MG63 (cell line): ENCODE measurements at regions not wholly inside any gene's neighbourhood (a gene's known extent, or its start where the extent isn't known, plus 50 kb on each side); places are given as distances from the start of the nearest gene placed in this dataset.

Experiments
- DNase-seq: peaks from one replicate; pipeline ENCODE4 v3.0.0-alpha.2; 2020
- H3K27me3 ChIP-seq: fragments of 250-450 bp; sonication (Bioruptor Pico); 2 replicates; pipeline ENCODE4 v1.5.1; 2020; ENCODE audit warnings: mild to moderate bottlenecking, moderate library complexity
- H3K36me3 ChIP-seq: fragments of 250-450 bp; sonication (Bioruptor Pico); 2 replicates; pipeline ENCODE4 v1.5.1; 2020; ENCODE audit warnings: mild to moderate bottlenecking, moderate library complexity
- H3K4me3 ChIP-seq: fragments of 250-450 bp; sonication (Bioruptor Pico); 2 replicates; pipeline ENCODE4 v1.5.1; 2020; ENCODE audit warnings: mild to moderate bottlenecking, moderate library complexity
- H3K9me3 ChIP-seq: fragments of 250-450 bp; sonication (Bioruptor Pico); 2 replicates; pipeline ENCODE4 v1.5.1; 2020; ENCODE audit warnings: mild to moderate bottlenecking, moderate library complexity

DNA sequence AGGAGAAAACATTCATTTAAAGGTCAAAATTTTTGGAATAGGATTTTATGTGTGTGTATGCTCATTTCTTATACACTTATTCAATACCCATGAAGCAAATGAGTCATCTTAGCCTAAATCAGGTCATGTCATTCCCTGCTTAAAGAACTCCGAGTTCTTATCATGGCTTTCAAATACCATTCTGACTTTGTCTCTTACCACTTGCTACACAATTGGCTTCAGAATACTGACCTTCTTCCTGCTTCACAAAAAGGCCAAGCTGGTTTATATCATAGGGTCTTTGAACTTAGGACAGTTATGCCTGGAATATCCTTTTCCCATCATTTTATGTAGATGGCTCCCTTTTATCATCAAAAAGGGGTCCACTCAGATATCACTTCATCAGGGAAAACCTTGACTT lies 652.2 kb upstream of the WWC1 start:
- H3K27me3 ChIP-seq: no peaks in the 10 kb centered on the region
- H3K9me3 ChIP-seq: no peaks in the 10 kb centered on the region
- H3K36me3 ChIP-seq: no peaks in the 10 kb centered on the region
- DNase-seq: no peak
- H3K4me3 ChIP-seq: no peak overlapping the region

DNA sequence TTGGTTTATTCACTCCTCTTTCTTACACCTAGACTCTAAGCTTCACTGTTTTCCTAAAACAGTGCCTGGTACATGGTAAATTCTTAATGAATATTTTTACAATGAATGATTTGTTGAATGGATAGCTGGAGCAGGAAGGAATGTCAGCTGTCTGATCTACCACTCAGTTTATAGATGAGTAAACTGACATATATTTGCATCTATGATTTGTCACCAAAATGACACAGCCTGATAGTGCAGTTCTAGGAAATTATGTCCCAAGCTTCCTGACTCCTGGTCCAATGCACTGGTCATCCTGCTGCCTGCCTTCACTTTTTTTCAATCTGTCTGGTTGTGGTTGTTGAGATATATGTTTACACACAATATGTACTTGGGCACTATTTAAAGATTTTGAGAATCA lies 651.7 kb upstream of the WWC1 start:
- Histone ChIP-seq H3K27me3 (no peaks in the 10 kb centered on the region), H3K36me3 (no peaks in the 10 kb centered on the region), H3K4me3 (no peak overlapping the region), H3K9me3 (no peaks in the 10 kb centered on the region)
- peak; percentile 23 for DNase-seq

DNA sequence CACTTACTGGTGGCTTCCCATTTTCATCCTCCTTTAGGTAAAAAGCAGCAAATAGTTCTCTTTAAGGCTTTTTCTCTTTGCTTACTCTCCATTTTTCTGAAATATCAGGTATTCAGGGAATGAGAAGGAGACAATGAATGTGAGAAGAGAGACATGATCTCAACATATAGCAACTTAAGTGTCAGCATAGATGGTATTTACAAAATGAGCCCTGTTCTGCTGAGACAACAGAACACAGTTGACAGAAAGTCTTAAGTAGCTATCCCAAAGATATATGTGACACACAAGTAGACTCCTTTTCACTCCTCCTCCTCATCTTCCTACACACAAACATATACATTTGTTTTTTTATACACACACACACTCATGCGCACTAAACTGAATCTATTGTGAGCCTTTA lies 649.3 kb upstream of the WWC1 start:
- H3K9me3 ChIP-seq: no peaks in the 10 kb centered on the region
- DNase-seq: no peak

DNA sequence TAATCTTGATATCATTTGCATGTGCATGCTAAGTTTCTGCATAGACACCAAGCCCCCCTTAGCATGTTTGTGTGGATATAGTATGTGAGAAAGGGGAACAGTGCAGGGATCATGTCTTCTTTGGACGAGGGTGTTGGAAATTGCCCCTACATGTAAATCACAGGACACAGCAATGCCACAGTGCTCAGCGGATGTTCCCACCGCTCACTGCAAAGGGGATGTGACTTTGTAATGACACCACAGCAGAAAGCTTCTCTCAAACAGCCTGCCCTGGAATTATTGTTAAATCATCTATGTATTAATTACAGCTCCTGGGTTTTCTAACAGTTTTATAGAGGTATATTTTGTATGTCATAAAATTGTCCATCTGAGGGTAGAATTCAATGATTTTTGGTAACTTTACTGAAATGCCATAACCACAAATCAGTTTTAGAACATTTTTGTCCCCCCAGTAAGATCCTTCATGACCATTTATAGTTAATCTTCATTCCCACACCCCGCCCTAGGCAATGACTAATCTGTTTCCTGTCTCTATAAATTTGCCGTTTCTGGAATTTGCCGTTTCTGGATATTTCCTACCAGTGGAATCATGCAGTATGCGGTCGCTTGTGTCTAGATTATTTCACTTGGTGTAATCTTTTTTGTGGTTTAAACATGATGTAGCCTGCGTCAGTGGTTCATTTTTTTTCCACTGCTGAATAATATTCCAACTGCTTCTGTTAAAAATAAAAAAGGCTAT lies 648.5 kb upstream of the WWC1 start:
- H3K36me3 ChIP-seq: no peaks in the 10 kb centered on the region
- H3K27me3 ChIP-seq: no peaks in the 10 kb centered on the region
- H3K4me3 ChIP-seq: no peak overlapping the region
- H3K9me3 ChIP-seq: no peaks in the 10 kb centered on the region
- DNase-seq: peak; percentile 60

More for the DNA sequence above, 649.3 kb upstream of the WWC1 start:
- Histone ChIP-seq H3K27me3 (no peaks in the 10 kb centered on the region), H3K4me3 (no peak overlapping the region), H3K36me3 (no peaks in the 10 kb centered on the region)

DNA sequence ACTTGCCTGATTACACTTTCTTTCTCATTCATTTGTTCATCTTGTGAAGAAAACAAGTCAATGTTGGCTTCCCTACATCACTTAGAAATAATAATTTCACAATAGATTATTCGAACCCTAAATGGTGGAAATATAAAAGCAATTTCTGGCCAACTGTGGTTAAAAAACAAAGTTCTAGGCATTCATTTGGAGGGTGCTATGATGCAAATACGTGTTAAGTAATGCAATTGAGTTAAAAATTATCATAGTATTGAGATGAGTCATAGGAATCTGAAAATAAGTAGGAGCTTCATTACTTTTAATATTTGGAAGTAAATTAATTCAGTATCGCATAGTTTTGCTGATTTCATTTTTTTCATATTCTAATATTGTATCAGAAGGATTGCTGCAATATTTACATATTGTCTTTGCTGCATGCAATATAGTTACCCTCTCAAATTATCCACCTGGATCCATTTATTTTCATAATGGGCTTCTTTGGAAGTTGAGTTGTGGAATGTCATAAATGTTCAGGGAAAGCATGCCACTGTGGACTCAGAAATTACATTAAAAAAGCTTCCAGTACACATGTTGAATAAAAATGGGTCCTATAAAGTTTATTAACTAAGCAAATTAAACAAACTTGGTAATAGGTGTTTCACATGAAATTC lies 647.7 kb upstream of the WWC1 start:
- Histone ChIP-seq H3K27me3 (no peaks in the 10 kb centered on the region), H3K4me3 (no peak overlapping the region), H3K9me3 (no peaks in the 10 kb centered on the region), H3K36me3 (no peaks in the 10 kb centered on the region)
- no peak for DNase-seq

DNA sequence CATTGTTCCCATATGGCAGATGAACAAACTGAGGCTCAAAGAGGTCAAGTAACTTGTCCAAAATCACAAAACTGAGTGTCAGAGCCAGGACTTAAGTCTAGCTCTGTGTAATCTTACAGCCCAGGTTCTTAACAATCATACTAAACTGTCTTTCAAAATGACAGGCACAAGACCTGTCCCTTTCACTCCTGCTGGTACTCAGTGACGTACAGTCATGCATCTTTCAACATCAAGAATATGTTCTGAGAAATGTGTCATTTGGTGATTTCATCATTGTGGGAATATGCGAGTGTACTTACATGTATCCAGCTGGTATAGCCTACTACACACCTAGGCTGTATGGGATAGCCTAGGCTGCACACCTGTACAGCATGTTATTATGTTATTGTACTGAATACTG lies 646.8 kb upstream of the WWC1 start:
- H3K27me3 ChIP-seq: no peaks in the 10 kb centered on the region
- H3K9me3 ChIP-seq: no peaks in the 10 kb centered on the region
- H3K4me3 ChIP-seq: no peak overlapping the region
- H3K36me3 ChIP-seq: no peaks in the 10 kb centered on the region
- no peak for DNase-seq

DNA sequence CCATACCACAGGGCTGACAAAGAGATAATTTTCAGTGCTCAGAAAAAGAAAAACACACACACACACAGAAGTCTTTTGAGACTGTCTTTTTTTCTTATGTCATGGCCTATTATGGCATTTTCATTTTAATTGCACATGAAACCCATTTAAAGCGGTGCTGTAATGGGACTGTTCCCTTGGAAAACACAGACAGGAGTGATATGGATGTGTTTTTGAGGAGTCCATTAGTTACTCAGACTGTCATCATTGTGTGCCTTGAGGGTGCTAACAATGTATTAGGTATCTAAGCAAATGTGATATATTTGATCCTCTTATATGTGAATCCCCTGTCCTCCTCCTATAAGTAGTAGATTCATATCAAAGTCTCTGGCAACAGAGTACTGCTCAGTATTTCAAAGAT lies 642.0 kb upstream of the WWC1 start:
- DNase-seq: no peak
- Histone ChIP-seq H3K27me3 (no peaks in the 10 kb centered on the region), H3K36me3 (no peaks in the 10 kb centered on the region), H3K4me3 (no peak overlapping the region), H3K9me3 (peaks cover 2% of the 10 kb centered on the region; the same call in 1 of the 2 replicates)

DNA sequence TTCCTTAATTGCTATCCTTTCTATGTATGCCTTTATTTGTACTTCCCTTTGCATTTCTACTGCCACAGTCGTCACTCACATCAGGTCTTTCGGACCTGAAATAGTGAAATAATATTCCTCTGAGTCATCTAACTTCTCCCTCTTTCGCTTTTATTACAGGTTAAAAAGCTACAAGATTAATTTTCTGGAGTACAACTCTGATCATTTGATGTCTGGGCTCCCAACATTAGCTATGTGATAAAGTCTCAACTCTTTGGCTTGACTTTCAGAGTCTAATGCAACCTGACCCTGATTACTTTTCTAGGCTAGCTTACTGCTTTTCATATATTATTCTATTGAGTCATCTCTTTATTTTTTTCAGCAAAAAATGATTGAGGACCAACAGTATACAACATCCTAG lies 638.8 kb upstream of the WWC1 start:
- Histone ChIP-seq H3K9me3 (peaks cover 2% of the 10 kb centered on the region; the same call in 1 of the 2 replicates), H3K27me3 (no peaks in the 10 kb centered on the region), H3K36me3 (no peaks in the 10 kb centered on the region), H3K4me3 (no peak overlapping the region)
- DNase-seq: no peak

DNA sequence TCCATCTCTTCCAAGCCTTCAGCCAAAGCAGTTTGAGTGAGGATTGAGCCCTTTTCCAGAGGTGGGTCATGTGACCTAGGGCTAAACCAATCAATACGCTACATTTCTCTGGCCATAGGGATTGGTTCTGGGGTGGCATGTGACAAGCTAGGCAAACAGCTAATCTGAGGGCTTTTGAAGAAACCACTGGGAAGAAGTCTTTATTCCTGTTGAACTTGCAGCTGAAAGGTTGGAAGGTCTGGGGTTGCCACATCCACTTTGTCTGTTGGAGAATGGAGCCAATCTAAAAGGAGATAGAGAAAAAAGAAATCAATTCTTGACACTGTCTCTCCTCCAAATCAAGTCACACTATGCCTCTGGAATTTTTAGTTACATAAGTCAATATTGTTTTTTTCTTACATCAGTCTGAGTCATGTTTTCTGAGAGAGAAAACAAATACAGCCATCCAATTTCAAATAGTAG lies 637.8 kb upstream of the WWC1 start:
- H3K9me3 ChIP-seq: peaks cover 2% of the 10 kb centered on the region; the same call in 1 of the 2 replicates
- no peaks in the 10 kb centered on the region for H3K27me3 ChIP-seq
- no peaks in the 10 kb centered on the region for H3K36me3 ChIP-seq
- H3K4me3 ChIP-seq: no peak overlapping the region
- peak; percentile 38 for DNase-seq

DNA sequence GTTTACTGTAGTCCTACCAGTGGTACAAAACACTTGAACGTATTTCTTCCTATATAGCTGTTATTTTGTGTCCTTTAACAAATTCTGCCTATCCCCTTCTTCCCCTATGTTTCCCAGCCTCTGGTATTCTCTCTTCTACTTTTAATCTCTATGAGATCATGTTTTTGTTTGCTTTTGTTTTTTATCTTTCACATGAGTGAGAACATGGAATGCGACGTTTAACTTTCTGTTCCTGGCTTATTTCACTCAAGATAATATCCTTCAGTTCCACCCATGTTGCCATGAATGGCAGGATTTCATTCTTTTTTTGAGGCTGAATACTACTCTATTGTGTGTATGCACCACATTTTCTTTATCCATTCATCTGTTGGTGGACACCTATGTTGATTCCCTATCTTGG lies 634.4 kb upstream of the WWC1 start:
- no peak for DNase-seq
- no peaks in the 10 kb centered on the region for H3K27me3 ChIP-seq
- H3K4me3 ChIP-seq: no peak overlapping the region
- H3K9me3 ChIP-seq: no peaks in the 10 kb centered on the region
- H3K36me3 ChIP-seq: no peaks in the 10 kb centered on the region

DNA sequence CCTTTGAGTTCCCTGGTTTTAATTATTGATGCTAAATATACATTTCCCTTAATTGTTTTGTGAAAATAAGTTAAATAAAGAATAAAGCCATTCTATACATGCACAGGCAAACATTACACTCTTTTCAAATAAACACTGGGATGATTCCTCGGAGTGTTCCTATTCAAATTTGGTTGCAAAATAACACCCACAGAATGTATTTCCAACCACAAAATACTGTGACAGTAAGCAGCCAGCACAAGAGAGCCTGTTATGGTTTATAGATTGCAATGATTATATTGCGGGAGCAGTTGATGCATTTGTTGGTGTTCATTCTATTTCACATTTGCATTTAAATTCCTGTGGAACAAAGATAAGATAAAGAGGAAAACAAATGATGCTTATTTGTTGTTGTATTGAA lies 632.6 kb upstream of the WWC1 start:
- no peak for DNase-seq
- H3K4me3 ChIP-seq: no peak overlapping the region
- no peaks in the 10 kb centered on the region for H3K27me3 ChIP-seq
- H3K9me3 ChIP-seq: no peaks in the 10 kb centered on the region
- no peaks in the 10 kb centered on the region for H3K36me3 ChIP-seq

DNA sequence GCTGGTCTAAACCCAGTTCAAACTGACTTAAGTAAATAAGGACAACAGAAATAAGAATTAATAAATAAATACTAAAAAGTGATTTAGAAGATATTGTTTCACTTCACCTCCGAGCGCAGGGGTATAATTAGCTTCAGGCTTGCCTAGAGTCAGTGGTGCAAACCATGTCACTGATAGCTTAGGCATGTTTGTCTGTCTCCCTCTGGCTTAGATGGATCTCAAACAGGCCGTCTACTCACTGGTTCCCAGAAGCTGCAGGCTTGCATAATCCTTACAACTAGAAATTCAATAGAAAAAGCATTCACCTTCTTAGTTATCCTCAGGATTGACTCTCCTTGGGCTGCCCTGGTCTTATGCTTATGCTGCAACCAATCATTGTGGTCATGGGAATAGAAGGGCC lies 629.8 kb upstream of the WWC1 start:
- H3K4me3 ChIP-seq: no peak overlapping the region
- no peaks in the 10 kb centered on the region for H3K27me3 ChIP-seq
- DNase-seq: no peak
- H3K36me3 ChIP-seq: no peaks in the 10 kb centered on the region
- H3K9me3 ChIP-seq: no peaks in the 10 kb centered on the region

DNA sequence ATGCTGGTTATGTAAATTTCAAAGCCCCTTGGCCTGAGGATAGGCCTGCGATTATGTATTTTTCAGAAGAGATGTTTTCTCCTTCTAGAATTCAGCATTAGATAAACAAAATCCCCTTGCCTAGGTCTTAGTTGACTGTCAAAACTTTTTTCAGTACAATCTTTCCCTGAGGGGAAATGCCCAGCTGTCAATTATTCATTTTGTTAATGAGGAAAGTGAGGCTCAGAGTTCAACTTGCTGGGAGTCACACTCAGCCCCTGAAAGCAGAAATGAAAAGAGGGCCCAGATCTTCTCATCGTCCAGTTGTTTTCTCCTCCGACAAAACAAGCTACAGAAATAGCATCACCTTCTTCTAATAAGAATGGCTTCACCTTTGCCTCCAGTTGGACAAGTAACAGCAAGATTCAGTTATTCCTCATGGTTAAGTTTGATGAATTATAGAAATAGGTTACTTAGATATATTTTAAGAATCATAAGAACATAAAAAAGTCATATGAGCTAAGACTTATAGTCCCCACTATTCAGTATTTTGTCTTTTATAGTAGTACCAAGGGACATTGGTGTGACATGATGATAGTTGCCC lies 627.1 kb upstream of the WWC1 start:
- no peak overlapping the region for H3K4me3 ChIP-seq

DNA sequence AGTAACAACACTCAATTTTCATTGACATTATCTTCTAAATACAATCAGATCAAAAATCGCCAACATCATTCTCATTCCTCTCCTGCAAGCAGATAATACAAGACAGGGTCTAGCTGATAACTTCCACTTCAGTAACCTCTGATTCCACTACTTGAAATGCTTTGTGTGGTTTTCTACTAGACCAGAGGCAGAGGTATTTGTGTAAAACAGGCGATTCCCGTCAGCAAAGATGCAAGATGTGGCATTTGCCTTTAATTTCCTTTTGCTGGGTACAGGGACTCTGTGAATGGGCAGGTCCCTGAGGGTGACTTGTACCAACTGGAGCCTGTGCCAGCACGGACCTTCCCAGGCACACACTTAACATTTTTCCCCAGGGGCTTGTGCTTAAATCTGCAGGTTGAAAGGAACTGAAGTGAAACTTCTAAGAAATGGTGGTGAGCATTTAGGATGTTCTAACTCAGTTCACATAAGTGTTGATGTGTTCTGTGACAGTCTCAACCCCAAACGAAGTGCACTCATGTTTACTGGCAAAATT lies 625.5 kb upstream of the WWC1 start:
- no peak for DNase-seq

More for the DNA sequence above, 627.1 kb upstream of the WWC1 start:
- H3K27me3 ChIP-seq: no peaks in the 10 kb centered on the region
- no peaks in the 10 kb centered on the region for H3K9me3 ChIP-seq
- DNase-seq: no peak
- no peaks in the 10 kb centered on the region for H3K36me3 ChIP-seq

DNA sequence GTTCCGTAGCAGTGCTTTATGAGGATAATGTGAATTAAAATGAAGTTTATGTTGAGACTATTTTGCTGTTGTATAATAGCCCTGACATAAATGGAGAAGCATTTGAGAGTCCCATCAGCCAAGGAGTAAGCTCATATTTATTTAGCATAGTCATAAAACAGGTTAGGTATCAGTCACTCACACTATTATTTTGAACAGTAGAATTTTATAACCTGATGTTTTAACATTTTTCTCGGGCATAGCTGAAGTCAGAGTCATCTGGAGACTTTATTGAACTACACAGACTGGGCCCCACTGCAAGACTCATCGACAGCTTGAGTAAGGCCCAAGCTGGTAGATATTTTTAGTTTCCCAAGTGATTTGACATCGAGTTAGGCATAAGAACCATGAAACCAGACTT lies 620.3 kb upstream of the WWC1 start:
- H3K36me3 ChIP-seq: no peaks in the 10 kb centered on the region
- peak; percentile 51 for DNase-seq
- peaks cover 3% of the 10 kb centered on the region; the same call in 1 of the 2 replicates for H3K9me3 ChIP-seq
- no peak overlapping the region for H3K4me3 ChIP-seq
- no peaks in the 10 kb centered on the region for H3K27me3 ChIP-seq

More for the DNA sequence above, 625.5 kb upstream of the WWC1 start:
- Histone ChIP-seq H3K27me3 (no peaks in the 10 kb centered on the region), H3K4me3 (no peak overlapping the region), H3K36me3 (no peaks in the 10 kb centered on the region), H3K9me3 (no peaks in the 10 kb centered on the region)

DNA sequence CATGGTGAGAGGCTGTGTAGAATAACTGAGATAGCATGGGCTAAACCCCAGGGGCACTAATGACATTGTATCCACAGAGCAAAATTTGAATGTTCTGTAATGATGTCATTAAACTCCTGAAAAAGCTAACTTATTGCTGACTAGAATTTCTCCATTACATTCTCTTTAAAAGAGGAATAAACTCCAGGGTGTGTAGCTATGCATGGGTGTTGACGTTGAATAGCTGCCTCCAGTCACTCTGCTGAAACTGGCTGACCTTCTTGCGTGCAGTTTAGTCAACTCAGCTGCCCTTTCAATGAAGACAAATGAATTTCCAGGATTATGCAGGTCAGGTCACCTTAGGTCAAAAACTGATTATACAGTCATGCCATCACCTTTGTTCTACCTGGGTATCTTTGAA lies 617.5 kb upstream of the WWC1 start:
- Histone ChIP-seq H3K4me3 (no peak overlapping the region), H3K9me3 (peaks cover 11% of the 10 kb centered on the region), H3K36me3 (no peaks in the 10 kb centered on the region), H3K27me3 (no peaks in the 10 kb centered on the region)
- no peak for DNase-seq

DNA sequence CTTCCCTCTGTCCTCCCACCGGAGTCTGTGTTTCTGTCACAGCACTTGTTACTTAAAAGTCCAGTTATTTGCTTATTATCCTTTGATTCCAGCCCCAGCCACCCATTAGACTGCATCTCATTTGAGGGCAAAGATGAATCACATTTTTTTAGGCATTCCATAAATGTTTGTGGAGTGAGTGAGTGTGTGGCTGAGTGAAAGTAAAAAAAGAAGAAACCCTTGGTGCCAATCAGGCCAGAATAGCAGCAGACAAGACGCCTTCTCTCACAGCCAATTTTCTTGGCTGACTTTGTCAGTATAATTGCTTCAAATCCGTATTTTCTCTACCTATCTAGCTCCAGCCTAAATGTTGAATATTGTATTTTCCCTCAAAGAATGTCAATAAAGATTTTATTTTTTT lies 613.0 kb upstream of the WWC1 start:
- no peak for DNase-seq
- no peaks in the 10 kb centered on the region for H3K36me3 ChIP-seq
- no peaks in the 10 kb centered on the region for H3K27me3 ChIP-seq
- H3K9me3 ChIP-seq: peaks cover 16% of the 10 kb centered on the region
- no peak overlapping the region for H3K4me3 ChIP-seq
